Vagina (tissue), 2 donors: ENCODE measurements at regions not wholly inside any gene's neighbourhood (a gene's known extent, or its start where the extent isn't known, plus 50 kb on each side); places are given as distances from the start of the nearest gene placed in this dataset.
A peak's percentile ranks its signal among the peaks of the same experiment; 100 is the strongest.

ENCODE experiments used
- DNase-seq, 2 donors: peaks; one replicate each; pipeline ENCODE4 v3.0.0-alpha.2; 2017; ENCODE audit errors: extremely low spot score in 2 of 2
- H3K27ac ChIP-seq: fragments of 200-600 bp; sonication (generic); one replicate; pipeline ENCODE4 v1.5.1; 2019
- H3K27me3 ChIP-seq: fragments of 200-600 bp; sonication (generic); one replicate; pipeline ENCODE4 v1.5.1; 2019
- H3K36me3 ChIP-seq, 2 donors: fragments of 200-600 bp; sonication (generic); one replicate each; pipeline ENCODE4 v1.5.1; 2017 to 2019
- H3K4me1 ChIP-seq: fragments of 200-600 bp; sonication (generic); one replicate; pipeline ENCODE4 v1.5.1; 2019
- H3K4me3 ChIP-seq, 2 donors: fragments of 200-600 bp; sonication (generic); 1 replicate in 1 of 2; 2 replicates in 1 of 2; pipeline ENCODE4 v1.5.1; 2016 to 2019
- H3K9me3 ChIP-seq: fragments of 200-600 bp; sonication (generic); one replicate; pipeline ENCODE4 v1.5.1; 2019
- CTCF ChIP-seq, 3 experiments: fragments of 450-650 bp in 2 of 3; fragments of 200-600 bp in 1 of 3; sonication (generic) in 1 of 3; IDR thresholded peaks; one replicate each; pipeline ENCODE4 v1.5.1; 2017 to 2019; ENCODE audit warnings: antibody characterized with exemption in 3 of 3, mild to moderate bottlenecking in 2 of 3, moderate library complexity in 2 of 3
- POLR2A ChIP-seq, 2 donors: fragments of 450-650 bp; IDR thresholded peaks; one replicate each; pipeline ENCODE4 v1.6.1; 2017; ENCODE audit warnings: antibody characterized with exemption in 2 of 2, mild to moderate bottlenecking in 2 of 2, moderate library complexity in 2 of 2
- POLR2AphosphoS5 ChIP-seq, 2 donors: sonication (generic); formaldehyde crosslinking; IDR thresholded peaks; one replicate each; pipeline ENCODE4 v1.9.0; 2017; ENCODE audit warnings: antibody characterized with exemption in 2 of 2, mild to moderate bottlenecking in 2 of 2, low read depth in 1 of 2; ENCODE audit not compliant: insufficient read depth in 1 of 2
- intact Hi-C: fragments of 100-400 bp; cut with DNase I; formaldehyde crosslinking; loops from one replicate; pipeline ENCODE4 v1.15.1; 2023

GRCh38 chr4:111930659-111931058, 214.6 kb upstream of the FAM241A start:
- no peaks in the 10 kb centered on the region for H3K9me3 ChIP-seq
- H3K4me3 ChIP-seq = no peak overlapping the region
- TF ChIP-seq POLR2AphosphoS5 (IDR thresholded peaks at IDR 0.05; ENCODE audit: insufficient read depth in 1 of 2, low read depth in 1 of 2) = no peak
- TF ChIP-seq CTCF (IDR thresholded peaks at IDR 0.05) = no peak
- TF ChIP-seq POLR2A (IDR thresholded peaks at IDR 0.05) = no peak
- no peak overlapping the region for H3K27ac ChIP-seq
- intact Hi-C loops = no loop called here
- no peak for DNase-seq
- no peaks in the 10 kb centered on the region for H3K4me1 ChIP-seq
- H3K27me3 ChIP-seq = no peaks in the 10 kb centered on the region
- no peaks in the 10 kb centered on the region for H3K36me3 ChIP-seq

DNA sequence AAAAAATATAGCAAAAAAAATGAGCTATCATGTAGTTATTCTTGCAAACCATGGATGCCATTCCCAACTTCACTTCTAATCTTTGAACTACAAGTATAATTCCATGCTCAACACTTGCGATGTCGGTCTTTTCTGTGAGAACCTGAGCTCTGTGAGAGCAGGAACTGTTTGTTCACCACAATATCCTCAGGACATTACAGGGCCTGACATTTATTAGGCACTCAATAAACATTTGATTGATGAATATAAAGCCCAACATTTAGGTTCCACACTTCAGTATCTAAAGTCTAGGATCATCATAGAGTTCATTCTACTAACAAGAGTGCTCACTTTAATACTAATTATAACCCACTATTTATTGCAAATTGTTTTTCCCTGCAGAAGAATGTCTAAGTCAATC, 211.6 kb upstream of the FAM241A start:
- Histone ChIP-seq H3K4me3 (no peak overlapping the region), H3K9me3 (no peaks in the 10 kb centered on the region), H3K36me3 (no peaks in the 10 kb centered on the region), H3K27me3 (no peaks in the 10 kb centered on the region), H3K27ac (no peak overlapping the region), H3K4me1 (no peaks in the 10 kb centered on the region)
- DNase-seq = no peak
- intact Hi-C loops = no loop called here
- TF ChIP-seq POLR2AphosphoS5 (IDR thresholded peaks at IDR 0.05; ENCODE audit: insufficient read depth in 1 of 2, low read depth in 1 of 2) (no peak), POLR2A (IDR thresholded peaks at IDR 0.05) (no peak), CTCF (IDR thresholded peaks at IDR 0.05) (no peak)

DNA sequence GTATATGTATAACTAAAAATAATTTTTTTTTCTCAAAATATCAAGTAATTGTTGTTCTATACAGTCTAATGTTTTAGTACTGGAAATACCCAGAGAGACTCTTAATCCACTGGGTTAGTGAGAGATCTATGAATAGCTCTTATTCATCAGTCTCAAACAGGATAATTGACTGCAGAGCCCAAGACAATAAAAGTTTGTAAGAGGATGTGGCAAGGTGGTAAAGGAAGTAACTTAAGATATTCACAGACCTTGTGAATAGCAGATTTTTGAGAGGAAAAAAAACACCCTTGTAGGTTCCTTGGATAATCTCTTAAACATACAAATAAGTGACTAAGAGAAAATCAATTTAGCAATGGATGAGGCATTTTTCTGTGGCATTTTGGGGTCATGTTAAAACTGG, 210.9 kb upstream of the FAM241A start:
- Histone ChIP-seq H3K36me3 (no peaks in the 10 kb centered on the region), H3K27me3 (no peaks in the 10 kb centered on the region), H3K27ac (no peak overlapping the region), H3K9me3 (no peaks in the 10 kb centered on the region), H3K4me1 (no peaks in the 10 kb centered on the region), H3K4me3 (no peak overlapping the region)
- intact Hi-C loops = no loop called here
- TF ChIP-seq POLR2A (IDR thresholded peaks at IDR 0.05) = no peak
- TF ChIP-seq POLR2AphosphoS5 (IDR thresholded peaks at IDR 0.05; ENCODE audit: insufficient read depth in 1 of 2, low read depth in 1 of 2) = no peak
- TF ChIP-seq CTCF (IDR thresholded peaks at IDR 0.05) = no peak
- DNase-seq = no peak

- Histone ChIP-seq H3K27me3 (no peaks in the 10 kb centered on the region), H3K36me3 (no peaks in the 10 kb centered on the region), H3K4me1 (no peaks in the 10 kb centered on the region), H3K4me3 (no peak overlapping the region), H3K9me3 (no peaks in the 10 kb centered on the region), H3K27ac (no peak overlapping the region)
- DNase-seq = no peak
- TF ChIP-seq POLR2AphosphoS5 (IDR thresholded peaks at IDR 0.05; ENCODE audit: insufficient read depth in 1 of 2, low read depth in 1 of 2) = peak in 1 of 2 donors; percentile 25
- TF ChIP-seq POLR2A (IDR thresholded peaks at IDR 0.05) = no peak
- intact Hi-C loops = no loop called here
Observed at GRCh38 chr4:111937368-111937767, 207.9 kb upstream of the FAM241A start.

- TF ChIP-seq POLR2A (IDR thresholded peaks at IDR 0.05) (no peak), POLR2AphosphoS5 (IDR thresholded peaks at IDR 0.05; ENCODE audit: insufficient read depth in 1 of 2, low read depth in 1 of 2) (no peak), CTCF (IDR thresholded peaks at IDR 0.05) (no peak)
- Histone ChIP-seq H3K4me3 (no peak overlapping the region), H3K9me3 (no peaks in the 10 kb centered on the region), H3K4me1 (peaks cover 4% of the 10 kb centered on the region), H3K27me3 (no peaks in the 10 kb centered on the region), H3K27ac (no peak overlapping the region), H3K36me3 (no peaks in the 10 kb centered on the region)
- no peak for DNase-seq
- intact Hi-C loops = no loop called here
Observed at GRCh38 chr4:111941957-111942356, 203.3 kb upstream of the FAM241A start.

DNA sequence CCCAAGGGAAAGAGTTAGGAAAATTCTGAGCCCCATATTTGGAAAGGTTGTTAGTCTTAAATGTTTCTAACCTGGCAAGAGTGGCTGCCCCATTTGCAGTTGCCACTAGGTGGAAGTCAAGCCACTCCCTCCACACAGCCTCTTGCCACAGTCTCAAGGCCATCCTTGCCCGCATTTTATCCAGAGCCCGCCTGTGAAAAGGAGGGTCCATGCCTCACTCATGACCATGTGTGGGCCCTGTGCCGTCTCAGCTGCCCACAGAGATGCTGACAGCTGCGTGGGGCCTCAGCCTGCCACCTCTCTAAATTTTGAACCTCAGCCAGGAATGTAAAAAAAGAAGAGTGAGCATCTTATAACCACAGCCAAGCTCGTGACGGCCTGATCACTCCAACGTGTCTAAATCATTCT, 201.5 kb upstream of the FAM241A start:
- Histone ChIP-seq H3K27me3 (no peaks in the 10 kb centered on the region), H3K4me1 (peaks cover 4% of the 10 kb centered on the region), H3K27ac (no peak overlapping the region), H3K4me3 (no peak overlapping the region), H3K9me3 (no peaks in the 10 kb centered on the region), H3K36me3 (no peaks in the 10 kb centered on the region)
- DNase-seq = no peak
- intact Hi-C loops = no loop called here
- TF ChIP-seq POLR2A (IDR thresholded peaks at IDR 0.05) (no peak), POLR2AphosphoS5 (IDR thresholded peaks at IDR 0.05; ENCODE audit: insufficient read depth in 1 of 2, low read depth in 1 of 2) (no peak), CTCF (IDR thresholded peaks at IDR 0.05) (no peak)
